Endothelial cell of umbilical vein (primary cell): ENCODE measurements at regions not wholly inside any gene's neighbourhood (a gene's known extent, or its start where the extent isn't known, plus 50 kb on each side); places are given as distances from the start of the nearest gene placed in this dataset.

Source experiments
- BruUV-seq: library from RNA; stranded (reverse); fragments of 400-500 nt; replicated peaks from 2 replicates; lab custom pipeline; 2021; lab: Mats Ljungman, UMichigan
- CTCF ChIA-PET: fragments of 300-600, 350-600 bp; sonication (Branson Sonifier 250); formaldehyde crosslinking; loops from one replicate; lab custom pipeline; 2021; ENCODE audit warnings: antibody characterized with exemption, inconsistent platforms; lab: Charles Lee
- POLR2A ChIA-PET: fragments of 300-600, 350-600 bp; sonication (Branson Sonifier 250); formaldehyde crosslinking; loops from one replicate; lab custom pipeline; 2021; ENCODE audit warnings: antibody characterized with exemption, inconsistent platforms; lab: Charles Lee
- DNase-seq: peaks from one replicate; pipeline ENCODE4 v3.0.0-alpha.2; 2011; ENCODE audit warnings: low read depth, low spot score
- FAIRE-seq: peaks from 2 replicates; lab custom pipeline; 2011; peaks lifted over from hg19 to GRCh38; lab: Jason Lieb, UNC
- H2AFZ ChIP-seq: 2 replicates; pipeline ENCODE4 v1.6.0; 2012; ENCODE audit warnings: low read depth, low read length, control low read depth, inconsistent platforms
- H3K27ac ChIP-seq: 2 replicates; pipeline ENCODE4 v1.5.1; 2011; ENCODE audit warnings: low read depth, mild to moderate bottlenecking, control low read depth, low read length, moderate library complexity; ENCODE audit not compliant: insufficient read depth
- H3K27me3 ChIP-seq, 2 experiments: 2 replicates each; pipeline versions ENCODE4 v1.6.0 to v1.6.1; 2011; ENCODE audit warnings: low read length in 2 of 2, mixed read lengths in 1 of 2; ENCODE audit not compliant: control insufficient read depth in 2 of 2, insufficient read depth in 2 of 2
- H3K36me3 ChIP-seq, 2 experiments: 2 replicates in 1 of 2; 3 replicates in 1 of 2; pipeline ENCODE4 v1.5.1; 2011; ENCODE audit warnings: low read length in 2 of 2, mild to moderate bottlenecking in 1 of 2, moderate library complexity in 1 of 2; ENCODE audit not compliant: control insufficient read depth in 2 of 2, insufficient read depth in 2 of 2; ENCODE audit errors: extremely low read depth in 1 of 2
- H3K4me1 ChIP-seq: 3 replicates; pipeline ENCODE4 v1.5.1; 2011; ENCODE audit warnings: mild to moderate bottlenecking, low read length; ENCODE audit not compliant: control insufficient read depth, insufficient read depth; ENCODE audit errors: extremely low read depth
- H3K4me2 ChIP-seq: 2 replicates; pipeline ENCODE4 v1.6.1; 2011; ENCODE audit warnings: low read length, control low read depth, mixed read lengths; ENCODE audit not compliant: insufficient read depth
- H3K4me3 ChIP-seq, 3 experiments: fragments of 200-600 bp in 1 of 3; sonication (generic), shearing (Covaris generic) in 1 of 3; replicated peaks in 1 of 3; 2 replicates each; pipeline ENCODE4 v1.5.1; 2011 to 2016; ENCODE audit warnings: control low read depth in 3 of 3, low read length in 3 of 3, mild to moderate bottlenecking in 2 of 3, inconsistent platforms in 1 of 3, low read depth in 1 of 3, moderate library complexity in 1 of 3; ENCODE audit not compliant: insufficient read depth in 1 of 3
- H3K79me2 ChIP-seq: 2 replicates; pipeline ENCODE4 v1.6.0; 2012; ENCODE audit warnings: low read length, inconsistent platforms; ENCODE audit not compliant: control insufficient read depth, insufficient read depth
- H3K9ac ChIP-seq: replicated peaks from 2 replicates; pipeline ENCODE3; 2011; ENCODE audit warnings: low read length, control low read depth; ENCODE audit not compliant: insufficient read depth; ENCODE audit errors: extremely low read depth
- H3K9me1 ChIP-seq: replicated peaks from 3 replicates; pipeline ENCODE4 v1.6.0; 2011; ENCODE audit warnings: mild to moderate bottlenecking, low read length; ENCODE audit not compliant: control insufficient read depth, insufficient read depth; ENCODE audit errors: extremely low read depth
- H3K9me3 ChIP-seq: replicated peaks from 2 replicates; pipeline ENCODE4 v1.5.1; 2012; ENCODE audit warnings: low read length, inconsistent platforms; ENCODE audit not compliant: control insufficient read depth, insufficient read depth
- H4K20me1 ChIP-seq: replicated peaks from 2 replicates; pipeline ENCODE3; 2011; ENCODE audit warnings: mild to moderate bottlenecking, low read length; ENCODE audit not compliant: control insufficient read depth, insufficient read depth; ENCODE audit errors: extremely low read depth
- CTCF ChIP-seq, 2 donors: IDR thresholded peaks; 1 replicate in 1 of 2; 2 replicates in 1 of 2; pipeline ENCODE4 v1.5.1; 2011; ENCODE audit warnings: low read length in 2 of 2, mild to moderate bottlenecking in 2 of 2, moderate library complexity in 2 of 2, control low read depth in 1 of 2, inconsistent platforms in 1 of 2, low read depth in 1 of 2; ENCODE audit not compliant: insufficient read depth in 1 of 2; ENCODE audit errors: extremely low read depth in 1 of 2
- EZH2 ChIP-seq: IDR thresholded peaks from 2 replicates; pipeline ENCODE4 v1.6.1; 2012; ENCODE audit warnings: borderline replicate concordance, low read depth, mild to moderate bottlenecking, moderate library complexity, low read length, inconsistent platforms; ENCODE audit not compliant: severe bottlenecking
- FOS ChIP-seq: IDR thresholded peaks from 2 replicates; pipeline ENCODE4 v1.6.1; 2011; ENCODE audit warnings: mild to moderate bottlenecking, low read length, moderate library complexity, borderline replicate concordance; ENCODE audit not compliant: insufficient read depth
- GATA2 ChIP-seq: IDR thresholded peaks from 2 replicates; pipeline ENCODE4 v1.7.0; 2011; ENCODE audit warnings: low read depth, mild to moderate bottlenecking, moderate library complexity, mixed read lengths, low read length; ENCODE audit not compliant: insufficient read length, insufficient read depth
- JUN ChIP-seq: IDR thresholded peaks from 2 replicates; pipeline ENCODE4 v1.6.1; 2011; ENCODE audit warnings: borderline replicate concordance, low read depth; ENCODE audit not compliant: insufficient read length, insufficient read depth
- MAX ChIP-seq: IDR thresholded peaks from 2 replicates; pipeline ENCODE4 v1.6.1; 2011; ENCODE audit not compliant: insufficient read depth, insufficient read length
- MYC ChIP-seq: IDR thresholded peaks from one replicate; pipeline ENCODE4 v1.6.1; 2011; ENCODE audit warnings: mild to moderate bottlenecking, low read depth, low read length
- POLR2A ChIP-seq: IDR thresholded peaks from 2 replicates; pipeline ENCODE4 v1.6.1; 2012; ENCODE audit warnings: low read depth, mild to moderate bottlenecking, control low read depth, low read length
- POLR2AphosphoS5 ChIP-seq: IDR thresholded peaks from 2 replicates; pipeline ENCODE4 v1.6.1; 2012; ENCODE audit warnings: low read depth, mild to moderate bottlenecking, control low read depth, low read length, moderate library complexity; ENCODE audit not compliant: insufficient read depth
- dilution Hi-C: fragments of 300-500 bp; cut with MboI; formaldehyde crosslinking; loops from one replicate; pipeline ENCODE4 v1.15.0; 2019; ENCODE audit warnings: low sequenced_read_pairs; ENCODE audit not compliant: extremely low pct_ligation_motif_present
- intact Hi-C: fragments of 100-400 bp; cut with micrococcal nuclease; formaldehyde crosslinking; loops from one replicate; pipeline ENCODE4 v1.10.0; 2022

GRCh38 chr15:47573673-47574072 is 143.6 kb upstream of the SEMA6D start:
- Histone ChIP-seq H3K9me3 (no peaks in the 10 kb centered on the region), H3K27me3 (no peaks in the 10 kb centered on the region), H3K9ac (no peak overlapping the region), H3K9me1 (no peaks in the 10 kb centered on the region), H3K36me3 (no peaks in the 10 kb centered on the region), H2AFZ (no peak overlapping the region), H3K4me3 (no peak overlapping the region), H3K79me2 (no peaks in the 10 kb centered on the region), H3K4me1 (no peaks in the 10 kb centered on the region), H4K20me1 (no peaks in the 10 kb centered on the region), H3K4me2 (no peak overlapping the region), H3K27ac (no peak overlapping the region)
- BruUV-seq: no TSS peak
- DNase-seq (no peak), FAIRE-seq (peak; percentile 42)
- dilution Hi-C loops (no loop called here), intact Hi-C loops (no loop called here)
- ChIA-PET POLR2A (no interaction called here), CTCF (interaction anchor here (1.0 kb wide), 1 partner anchor 199 kb away, joined by 3 read pairs; no protein-coding TSS in a partner anchor)
- no peak for TF ChIP-seq GATA2
- no peak for TF ChIP-seq MAX
- TF ChIP-seq POLR2A: no peak
- TF ChIP-seq MYC: no peak
- TF ChIP-seq CTCF (IDR thresholded peaks at IDR 0.05; ENCODE audit: extremely low read depth in 1 of 2, insufficient read depth in 1 of 2, low read depth in 1 of 2, low read length in 2 of 2): no peak
- TF ChIP-seq FOS: no peak
- TF ChIP-seq JUN: no peak
- TF ChIP-seq EZH2: no peak
- TF ChIP-seq POLR2AphosphoS5: no peak
